ENCODE measurements at regions not wholly inside any gene's neighbourhood (a gene's known extent, or its start where the extent isn't known, plus 50 kb on each side); places are given as distances from the start of the nearest gene placed in this dataset.

GRCh38 chr7:32275216-32276009 lies 205.2 kb upstream of the PDE1C start:
- TF ChIP-seq POLR2A (IDR thresholded peaks at IDR 0.05), result no peak
- no peak for TF ChIP-seq CTCF (IDR thresholded peaks at IDR 0.05 in 4 of 5, conservative IDR thresholded peaks at IDR 0.05 in 1 of 5)

Data from gastrocnemius medialis (tissue), 4 donors.